H9 (cell line): ENCODE measurements at regions not wholly inside any gene's neighbourhood (a gene's known extent, or its start where the extent isn't known, plus 50 kb on each side); places are given as distances from the start of the nearest gene placed in this dataset.

Experiments used
- DNase-seq: peaks from one replicate; pipeline ENCODE4 v3.0.0-alpha.2; 2017
- H2AFZ ChIP-seq: one replicate; pipeline ENCODE4 v1.6.1; 2013; ENCODE audit warnings: mild to moderate bottlenecking, low read length, control low read depth, moderate library complexity
- H2AK5ac ChIP-seq: 2 replicates; pipeline ENCODE4 v1.6.1; 2013; ENCODE audit warnings: low read length, control low read depth, mixed read lengths; ENCODE audit not compliant: insufficient read length
- H2BK120ac ChIP-seq: one replicate; pipeline ENCODE4 v1.6.1; 2013; ENCODE audit warnings: low read depth, mild to moderate bottlenecking, low read length, control low read depth, inconsistent platforms; ENCODE audit not compliant: poor library complexity, severe bottlenecking
- H2BK12ac ChIP-seq: 2 replicates; pipeline ENCODE4 v1.6.1; 2013; ENCODE audit warnings: low read length, control low read depth, mixed read lengths, low read depth; ENCODE audit not compliant: insufficient read length
- H2BK15ac ChIP-seq: 2 replicates; pipeline ENCODE4 v1.6.1; 2013; ENCODE audit warnings: low read depth, low read length, control low read depth
- H2BK20ac ChIP-seq: one replicate; pipeline ENCODE4 v1.6.1; 2013; ENCODE audit warnings: low read depth, mild to moderate bottlenecking, low read length, control low read depth, inconsistent platforms; ENCODE audit not compliant: poor library complexity, severe bottlenecking
- H2BK5ac ChIP-seq: 2 replicates; pipeline ENCODE4 v1.6.1; 2013; ENCODE audit warnings: low read length, control low read depth, mixed read lengths; ENCODE audit not compliant: insufficient read length
- H3K14ac ChIP-seq: 2 replicates; pipeline ENCODE4 v1.6.1; 2013; ENCODE audit warnings: low read length, control low read depth; ENCODE audit not compliant: insufficient read depth
- H3K18ac ChIP-seq: 2 replicates; pipeline ENCODE4 v1.6.1; 2013; ENCODE audit warnings: low read depth, mild to moderate bottlenecking, mixed read lengths, low read length, control low read depth; ENCODE audit not compliant: insufficient read length
- H3K23ac ChIP-seq: 2 replicates; pipeline ENCODE4 v1.6.1; 2013; ENCODE audit warnings: low read length, control low read depth, mixed read lengths, low read depth; ENCODE audit not compliant: insufficient read length
- H3K23me2 ChIP-seq: 2 replicates; pipeline ENCODE4 v1.6.1; 2013; ENCODE audit warnings: low read depth, mild to moderate bottlenecking, mixed read lengths, low read length, control low read depth; ENCODE audit not compliant: insufficient read length, poor library complexity, severe bottlenecking
- H3K27ac ChIP-seq: 2 replicates; pipeline ENCODE4 v1.5.1; 2013; ENCODE audit warnings: low read length, control low read depth, mixed read lengths, low read depth; ENCODE audit not compliant: insufficient read length
- H3K27me3 ChIP-seq: 2 replicates; pipeline ENCODE4 v1.6.1; 2013; ENCODE audit warnings: low read length, control low read depth, inconsistent platforms; ENCODE audit not compliant: insufficient read depth
- H3K4ac ChIP-seq: 2 replicates; pipeline ENCODE4 v1.6.1; 2013; ENCODE audit warnings: low read depth, mild to moderate bottlenecking, control low read depth, inconsistent platforms, low read length, moderate library complexity
- H3K4me1 ChIP-seq: 2 replicates; pipeline ENCODE4 v1.6.1; 2013; ENCODE audit warnings: low read length, control low read depth, inconsistent platforms; ENCODE audit not compliant: insufficient read depth
- H3K4me2 ChIP-seq: 2 replicates; pipeline ENCODE4 v1.6.1; 2013; ENCODE audit warnings: low read length, control low read depth, mixed read lengths; ENCODE audit not compliant: insufficient read length, insufficient read depth
- H3K56ac ChIP-seq: 2 replicates; pipeline ENCODE4 v1.6.1; 2013; ENCODE audit warnings: low read depth, mild to moderate bottlenecking, mixed read lengths, low read length, control low read depth; ENCODE audit not compliant: insufficient read length
- H3K79me1 ChIP-seq: 2 replicates; pipeline ENCODE4 v1.6.1; 2013; ENCODE audit warnings: low read depth, mild to moderate bottlenecking, moderate library complexity, low read length, control low read depth, inconsistent platforms; ENCODE audit not compliant: insufficient read depth, poor library complexity, severe bottlenecking
- H3K79me2 ChIP-seq: 2 replicates; pipeline ENCODE4 v1.6.1; 2013; ENCODE audit warnings: low read length, control low read depth, inconsistent platforms; ENCODE audit not compliant: insufficient read depth
- H3K9ac ChIP-seq: 2 replicates; pipeline ENCODE4 v1.6.1; 2013; ENCODE audit warnings: low read length, control low read depth, mixed read lengths; ENCODE audit not compliant: insufficient read length; ENCODE audit errors: extremely low read depth
- H3K9me3 ChIP-seq: one replicate; pipeline ENCODE4 v1.6.1; 2013; ENCODE audit warnings: low read depth, low read length, inconsistent platforms; ENCODE audit not compliant: control insufficient read depth
- H3T11ph ChIP-seq: one replicate; pipeline ENCODE4 v1.6.1; 2013; ENCODE audit warnings: mild to moderate bottlenecking, low read length, control low read depth, inconsistent platforms
- H4K20me1 ChIP-seq: one replicate; pipeline ENCODE4 v1.6.1; 2013; ENCODE audit not compliant: control insufficient read depth, insufficient read length, insufficient read depth
- H4K5ac ChIP-seq: 2 replicates; pipeline ENCODE4 v1.6.1; 2013; ENCODE audit warnings: low read depth, mild to moderate bottlenecking, mixed read lengths, low read length, control low read depth; ENCODE audit not compliant: insufficient read length
- H4K8ac ChIP-seq: replicated peaks from 2 replicates; pipeline ENCODE4 v1.6.1; 2013; ENCODE audit warnings: low read length, control low read depth, mixed read lengths, low read depth; ENCODE audit not compliant: insufficient read length
- H4K91ac ChIP-seq: 2 replicates; pipeline ENCODE4 v1.6.1; 2013; ENCODE audit warnings: low read depth, mild to moderate bottlenecking, moderate library complexity, mixed read lengths, low read length, control low read depth; ENCODE audit not compliant: insufficient read length
- H3K27ac Mint-ChIP-seq, 3 experiments: 2 replicates in 2 of 3; 3 replicates in 1 of 3; pipeline ENCODE4 v1.8.0; 2020 to 2021; ENCODE audit warnings: mixed read lengths in 3 of 3, mild to moderate bottlenecking in 1 of 3, moderate library complexity in 1 of 3
- H3K27me3 Mint-ChIP-seq: 2 replicates; pipeline ENCODE4 v1.8.0; 2021; ENCODE audit warnings: low read depth, mild to moderate bottlenecking, moderate library complexity, mixed read lengths
- H3K36me3 Mint-ChIP-seq, 3 experiments: 2 replicates in 2 of 3; 3 replicates in 1 of 3; pipeline ENCODE4 v1.8.0; 2020 to 2021; ENCODE audit warnings: low read depth in 3 of 3, mixed read lengths in 3 of 3; ENCODE audit not compliant: insufficient read depth in 1 of 3
- H3K4me1 Mint-ChIP-seq, 2 experiments: 2 replicates each; pipeline ENCODE4 v1.8.0; 2020; ENCODE audit warnings: mixed read lengths in 2 of 2
- H3K4me3 Mint-ChIP-seq, 2 experiments: 2 replicates in 1 of 2; 3 replicates in 1 of 2; pipeline ENCODE4 v1.8.0; 2020 to 2021; ENCODE audit warnings: mild to moderate bottlenecking in 2 of 2, mixed read lengths in 2 of 2, moderate library complexity in 1 of 2
- H3K9me3 Mint-ChIP-seq, 2 experiments: 2 replicates in 1 of 2; 3 replicates in 1 of 2; pipeline ENCODE4 v1.8.0; 2020; ENCODE audit warnings: mild to moderate bottlenecking in 2 of 2, mixed read lengths in 2 of 2, moderate library complexity in 1 of 2
- WGBS: extraction: QIAGEN DNeasy Blood & Tissue Kit; methylation state at CpG from one replicate; pipeline ENCODE4 v1.1.7; 2013; ENCODE audit warnings: missing lambda C conversion rate, low lambda C conversion rate, mixed read lengths; ENCODE audit not compliant: insufficient read length; ENCODE audit errors: extremely low coverage; 5-methylcytosine and 5-hydroxymethylcytosine counted together
- TF ChIP-seq, protein P1 (sequence below): fragments of 200-600 bp; sonication (generic); conservative IDR thresholded peaks from 3 replicates; pipeline ENCODE4 v1.8.0; 2021; ENCODE audit warnings: antibody characterized with exemption, mild to moderate bottlenecking

DNA sequence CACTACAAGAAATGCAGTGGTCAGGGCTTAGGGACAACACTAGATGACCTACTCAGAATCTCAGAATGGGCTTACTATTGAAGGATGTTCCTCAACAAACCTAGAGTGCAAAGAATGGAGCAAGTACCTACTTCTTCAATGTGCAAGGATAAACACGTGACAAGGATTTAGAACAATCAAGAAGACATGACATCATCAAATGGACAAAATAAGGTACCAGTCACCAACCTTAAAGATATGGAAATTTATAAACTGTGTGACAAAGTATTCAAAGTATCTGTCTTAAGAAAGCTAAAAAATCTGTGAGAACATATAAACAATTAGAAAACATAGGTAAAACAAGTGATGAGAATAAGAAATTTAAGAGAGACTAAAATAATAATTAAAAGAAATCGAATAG is 656.1 kb downstream of the ZWINT start:
- Mint-ChIP-seq H3K27ac (no peak overlapping the region), H3K4me1 (peaks cover 0 to 2% of the 10 kb centered on the region in 2 experiments; a peak in 2 of 4 replicates), H3K27me3 (no peaks in the 10 kb centered on the region), H3K36me3 (no peaks in the 10 kb centered on the region), H3K9me3 (no peaks in the 10 kb centered on the region), H3K4me3 (no peak overlapping the region)
- Histone ChIP-seq H4K91ac (no peak overlapping the region), H2AK5ac (no peak overlapping the region), H3K4me1 (no peaks in the 10 kb centered on the region), H3K79me1 (no peaks in the 10 kb centered on the region), H2BK5ac (no peak overlapping the region), H3K18ac (no peak overlapping the region), H3K9me3 (no peaks in the 10 kb centered on the region), H4K8ac (no peak overlapping the region), H3K23ac (no peak overlapping the region), H4K5ac (no peak overlapping the region), H2AFZ (no peak overlapping the region), H3K4me2 (no peak overlapping the region), H2BK20ac (no peak overlapping the region), H3K27ac (no peak overlapping the region), H3K23me2 (no peaks in the 10 kb centered on the region), H3K79me2 (no peaks in the 10 kb centered on the region), H3K27me3 (no peaks in the 10 kb centered on the region), H3K14ac (no peak overlapping the region), H3K56ac (no peak overlapping the region), H3K4ac (no peak overlapping the region), H2BK15ac (no peak overlapping the region), H2BK120ac (no peak overlapping the region), H2BK12ac (no peak overlapping the region), H3T11ph (no peak overlapping the region), H3K9ac (no peak overlapping the region), H4K20me1 (no peaks in the 10 kb centered on the region)
- DNase-seq, result no peak
- TF ChIP-seq, protein P1, sequence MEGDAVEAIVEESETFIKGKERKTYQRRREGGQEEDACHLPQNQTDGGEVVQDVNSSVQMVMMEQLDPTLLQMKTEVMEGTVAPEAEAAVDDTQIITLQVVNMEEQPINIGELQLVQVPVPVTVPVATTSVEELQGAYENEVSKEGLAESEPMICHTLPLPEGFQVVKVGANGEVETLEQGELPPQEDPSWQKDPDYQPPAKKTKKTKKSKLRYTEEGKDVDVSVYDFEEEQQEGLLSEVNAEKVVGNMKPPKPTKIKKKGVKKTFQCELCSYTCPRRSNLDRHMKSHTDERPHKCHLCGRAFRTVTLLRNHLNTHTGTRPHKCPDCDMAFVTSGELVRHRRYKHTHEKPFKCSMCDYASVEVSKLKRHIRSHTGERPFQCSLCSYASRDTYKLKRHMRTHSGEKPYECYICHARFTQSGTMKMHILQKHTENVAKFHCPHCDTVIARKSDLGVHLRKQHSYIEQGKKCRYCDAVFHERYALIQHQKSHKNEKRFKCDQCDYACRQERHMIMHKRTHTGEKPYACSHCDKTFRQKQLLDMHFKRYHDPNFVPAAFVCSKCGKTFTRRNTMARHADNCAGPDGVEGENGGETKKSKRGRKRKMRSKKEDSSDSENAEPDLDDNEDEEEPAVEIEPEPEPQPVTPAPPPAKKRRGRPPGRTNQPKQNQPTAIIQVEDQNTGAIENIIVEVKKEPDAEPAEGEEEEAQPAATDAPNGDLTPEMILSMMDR, result no peak
- WGBS, result no CpG with 5 or more reads among the region's 2 CpGs
